HEK293 (cell line): ENCODE measurements at regions not wholly inside any gene's neighbourhood (a gene's known extent, or its start where the extent isn't known, plus 50 kb on each side); places are given as distances from the start of the nearest gene placed in this dataset.

ENCODE experiments used
- CTCF ChIA-PET: fragments of 350-600 bp; formaldehyde crosslinking; extraction: SDS; loops from one replicate; lab custom pipeline; 2021; ENCODE audit warnings: antibody characterized with exemption; lab: Yijun Ruan, JAX
- POLR2A ChIA-PET: fragments of 300-600 bp; formaldehyde crosslinking; extraction: SDS; loops from one replicate; lab custom pipeline; 2020; ENCODE audit warnings: antibody characterized with exemption, inconsistent platforms; lab: Yijun Ruan, JAX
- H3K27ac ChIP-seq: fragments of 200-500 bp; sonication (Bioruptor generic); 2 replicates; pipeline ENCODE4 v1.5.1; 2014; ENCODE audit warnings: low read depth, low read length, control low read depth, inconsistent platforms; ENCODE audit errors: extremely low read depth
- H3K36me3 ChIP-seq, 2 experiments: fragments of 200-500 bp in 1 of 2; sonication (Bioruptor generic) in 1 of 2; 1 replicate in 1 of 2; 2 replicates in 1 of 2; pipeline ENCODE4 v1.5.1; 2014 to 2017; ENCODE audit warnings: inconsistent platforms in 2 of 2, low read length in 2 of 2; ENCODE audit not compliant: control insufficient read depth in 2 of 2, insufficient read depth in 1 of 2
- H3K4me1 ChIP-seq: fragments of 200-500 bp; sonication (Bioruptor generic); 2 replicates; pipeline ENCODE4 v1.5.1; 2014; ENCODE audit warnings: mild to moderate bottlenecking, low read length, inconsistent platforms; ENCODE audit not compliant: control insufficient read depth, insufficient read depth
- H3K4me3 ChIP-seq: 2 replicates; pipeline ENCODE4 v1.5.1; 2011; ENCODE audit warnings: low read depth, mild to moderate bottlenecking, control low read depth, low read length, moderate library complexity
- H3K9me3 ChIP-seq: fragments of 200-500 bp; sonication (Bioruptor generic); 2 replicates; pipeline ENCODE4 v1.5.1; 2014; ENCODE audit warnings: low read depth, low read length, inconsistent platforms; ENCODE audit not compliant: control insufficient read depth, insufficient read depth
- EGR2 ChIP-seq: fragments of 450-650 bp; formaldehyde crosslinking; IDR thresholded peaks from 2 replicates; pipeline ENCODE4 v1.5.1; 2016; ENCODE audit warnings: low read depth, missing biosample characterization, missing genetic modification characterization
- GFI1B ChIP-seq: fragments of 450-650 bp; formaldehyde crosslinking; IDR thresholded peaks from 2 replicates; pipeline ENCODE4 v1.5.1; 2016; ENCODE audit warnings: missing biosample characterization, missing genetic modification characterization
- OVOL3 ChIP-seq: fragments of 450-650 bp; formaldehyde crosslinking; IDR thresholded peaks from 2 replicates; pipeline ENCODE4 v1.5.1; 2016; ENCODE audit warnings: missing biosample characterization, missing genetic modification characterization
- TRIM28 ChIP-seq: IDR thresholded peaks from 2 replicates; pipeline ENCODE4 v1.6.1; 2011; ENCODE audit warnings: low read length, control low read depth, borderline replicate concordance
- ZBTB1 ChIP-seq: fragments of 450-650 bp; formaldehyde crosslinking; IDR thresholded peaks from 2 replicates; pipeline ENCODE4 v1.5.1; 2016; ENCODE audit warnings: missing biosample characterization, missing genetic modification characterization
- ZBTB17 ChIP-seq: fragments of 450-650 bp; formaldehyde crosslinking; IDR thresholded peaks from 2 replicates; pipeline ENCODE4 v1.5.1; 2016; ENCODE audit warnings: missing biosample characterization, missing genetic modification characterization
- ZNF169 ChIP-seq: fragments of 450-650 bp; formaldehyde crosslinking; IDR thresholded peaks from 2 replicates; pipeline ENCODE4 v1.5.1; 2016; ENCODE audit warnings: missing biosample characterization, missing genetic modification characterization
- ZNF211 ChIP-seq: fragments of 450-650 bp; formaldehyde crosslinking; IDR thresholded peaks from 2 replicates; pipeline ENCODE4 v1.5.1; 2016; ENCODE audit warnings: low read depth, missing biosample characterization, missing genetic modification characterization
- ZNF214 ChIP-seq: fragments of 450-650 bp; formaldehyde crosslinking; IDR thresholded peaks from 2 replicates; pipeline ENCODE4 v1.5.1; 2017; ENCODE audit warnings: missing biosample characterization, mild to moderate bottlenecking, missing genetic modification characterization, borderline replicate concordance
- ZNF366 ChIP-seq: fragments of 450-650 bp; formaldehyde crosslinking; conservative IDR thresholded peaks from 2 replicates; pipeline ENCODE4 v1.5.1; 2016; ENCODE audit warnings: missing biosample characterization, missing genetic modification characterization
- ZNF391 ChIP-seq: fragments of 450-650 bp; formaldehyde crosslinking; IDR thresholded peaks from 2 replicates; pipeline ENCODE4 v1.5.1; 2016; ENCODE audit warnings: low read depth, missing biosample characterization, missing genetic modification characterization, borderline replicate concordance
- ZNF394 ChIP-seq: fragments of 450-650 bp; formaldehyde crosslinking; IDR thresholded peaks from 2 replicates; pipeline ENCODE4 v1.5.1; 2016; ENCODE audit warnings: missing biosample characterization, missing genetic modification characterization, mild to moderate bottlenecking, moderate library complexity, borderline replicate concordance
- ZNF416 ChIP-seq: fragments of 450-650 bp; formaldehyde crosslinking; IDR thresholded peaks from 2 replicates; pipeline ENCODE4 v1.5.1; 2016; ENCODE audit warnings: missing biosample characterization, missing genetic modification characterization
- ZNF473 ChIP-seq: fragments of 450-650 bp; formaldehyde crosslinking; IDR thresholded peaks from 2 replicates; pipeline ENCODE4 v1.5.1; 2017; ENCODE audit warnings: missing biosample characterization, missing genetic modification characterization
- ZNF610 ChIP-seq: fragments of 450-650 bp; formaldehyde crosslinking; IDR thresholded peaks from 2 replicates; pipeline ENCODE4 v1.5.1; 2016; ENCODE audit warnings: missing biosample characterization, missing genetic modification characterization, borderline replicate concordance
- ZNF830 ChIP-seq: fragments of 450-650 bp; IDR thresholded peaks from 2 replicates; pipeline ENCODE4 v1.5.0; 2018; ENCODE audit warnings: missing biosample characterization, missing genetic modification characterization, low read depth, mild to moderate bottlenecking, moderate library complexity
- ZSCAN18 ChIP-seq: fragments of 450-650 bp; formaldehyde crosslinking; IDR thresholded peaks from 2 replicates; pipeline ENCODE4 v1.5.1; 2016; ENCODE audit warnings: missing biosample characterization, missing genetic modification characterization
- ZSCAN4 ChIP-seq: fragments of 450-650 bp; formaldehyde crosslinking; IDR thresholded peaks from 2 replicates; pipeline ENCODE4 v1.5.1; 2017; ENCODE audit warnings: missing biosample characterization, missing genetic modification characterization
- TF ChIP-seq, protein P1 (sequence below): fragments of 450-650 bp; formaldehyde crosslinking; IDR thresholded peaks from 2 replicates; pipeline ENCODE4 v1.5.1; 2016; ENCODE audit warnings: missing biosample characterization, missing genetic modification characterization
- TF ChIP-seq, protein P2 (sequence below): fragments of 450-650 bp; formaldehyde crosslinking; IDR thresholded peaks from 2 replicates; pipeline ENCODE4 v1.5.1; 2016; ENCODE audit warnings: missing biosample characterization, missing genetic modification characterization

DNA sequence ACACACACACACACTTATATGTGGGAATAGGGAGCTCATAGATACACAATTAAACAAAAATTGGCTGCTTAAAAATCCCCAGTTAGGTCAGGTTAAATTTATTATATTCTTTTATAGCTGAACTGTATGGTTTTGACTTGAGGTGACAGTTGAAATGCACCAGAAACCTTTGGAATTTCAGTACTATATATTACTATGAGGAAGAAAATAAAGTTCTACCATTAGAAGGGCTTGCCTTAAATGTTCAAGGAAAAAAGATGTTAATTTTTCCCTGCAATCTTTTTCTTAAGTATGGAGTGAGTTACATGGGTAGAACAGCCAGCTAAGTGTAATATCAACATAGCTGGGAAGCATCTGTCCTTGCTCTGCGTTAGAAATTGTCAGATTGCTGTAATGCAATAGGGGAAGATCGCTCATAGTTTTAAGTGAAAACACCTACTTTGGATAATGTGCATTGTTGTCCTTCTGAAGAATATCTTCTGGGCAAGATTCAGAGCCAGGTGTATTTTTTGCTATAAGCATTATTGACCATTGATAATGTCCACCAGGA lies 415.8 kb upstream of the MKI67 start:
- H3K4me1 ChIP-seq: peaks cover 19% of the 10 kb centered on the region
- H3K27ac ChIP-seq: no peak overlapping the region
- H3K36me3 ChIP-seq: no peaks in the 10 kb centered on the region
- no peak overlapping the region for H3K4me3 ChIP-seq
- no peak for TF ChIP-seq ZNF211 (tag by site-specific recombination)
- H3K9me3 ChIP-seq: no peaks in the 10 kb centered on the region
- ChIA-PET POLR2A (no interaction called here), CTCF (interaction anchor here (0.6 kb wide), 1 partner anchor 1117 kb away, joined by 3 read pairs; no protein-coding TSS in a partner anchor)

- H3K4me3 ChIP-seq: no peak overlapping the region
- H3K4me1 ChIP-seq: peaks cover 12% of the 10 kb centered on the region
- POLR2A ChIA-PET: no interaction called here
- no peaks in the 10 kb centered on the region for H3K36me3 ChIP-seq
- CTCF ChIA-PET: no interaction called here
- no peaks in the 10 kb centered on the region for H3K9me3 ChIP-seq
- H3K27ac ChIP-seq: no peak overlapping the region
- TF ChIP-seq EGR2 (tag by site-specific recombination) (no peak), ZNF610 (tag by site-specific recombination) (no peak), ZNF473 (no peak), ZNF394 (tag by site-specific recombination) (no peak), ZNF830 (no peak), ZNF214 (tag by site-specific recombination) (no peak)
- TF ChIP-seq, protein P1, sequence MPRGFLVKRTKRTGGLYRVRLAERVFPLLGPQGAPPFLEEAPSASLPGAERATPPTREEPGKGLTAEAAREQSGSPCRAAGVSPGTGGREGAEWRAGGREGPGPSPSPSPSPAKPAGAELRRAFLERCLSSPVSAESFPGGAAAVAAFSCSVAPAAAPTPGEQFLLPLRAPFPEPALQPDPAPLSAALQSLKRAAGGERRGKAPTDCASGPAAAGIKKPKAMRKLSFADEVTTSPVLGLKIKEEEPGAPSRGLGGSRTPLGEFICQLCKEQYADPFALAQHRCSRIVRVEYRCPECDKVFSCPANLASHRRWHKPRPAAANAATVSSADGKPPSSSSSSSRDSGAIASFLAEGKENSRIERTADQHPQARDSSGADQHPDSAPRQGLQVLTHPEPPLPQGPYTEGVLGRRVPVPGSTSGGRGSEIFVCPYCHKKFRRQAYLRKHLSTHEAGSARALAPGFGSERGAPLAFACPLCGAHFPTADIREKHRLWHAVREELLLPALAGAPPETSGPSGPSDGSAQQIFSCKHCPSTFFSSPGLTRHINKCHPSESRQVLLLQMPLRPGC: no peak
These were observed 416.4 kb upstream of the MKI67 start for GRCh38 chr10:128542659-128543058.

DNA sequence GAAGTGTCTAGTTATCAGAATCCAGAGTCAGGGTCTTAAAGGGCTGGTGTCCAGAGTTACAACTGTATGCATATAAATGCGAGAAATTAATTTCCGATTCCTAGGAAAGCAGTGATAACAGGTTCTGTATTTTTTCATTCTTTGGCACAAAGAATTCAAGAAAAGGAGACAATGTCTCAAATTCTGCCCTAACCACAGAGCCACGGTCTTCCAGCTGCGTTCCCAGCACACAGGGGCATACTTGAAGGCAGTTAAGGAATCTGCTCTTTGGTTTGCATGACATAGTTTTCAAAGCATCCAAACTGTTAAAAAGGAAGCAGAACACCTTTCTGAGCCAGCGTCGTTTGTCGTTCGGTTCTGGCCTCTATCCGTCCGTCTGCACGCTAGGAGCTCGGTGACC lies 416.9 kb upstream of the MKI67 start:
- no peaks in the 10 kb centered on the region for H3K9me3 ChIP-seq
- H3K4me3 ChIP-seq: no peak overlapping the region
- H3K27ac ChIP-seq: no peak overlapping the region
- POLR2A ChIA-PET: no interaction called here
- no peak for TF ChIP-seq ZNF394 (tag by site-specific recombination)
- TF ChIP-seq ZSCAN4 (tag by site-specific recombination): no peak
- TF ChIP-seq OVOL3 (tag by site-specific recombination): no peak
- no peak for TF ChIP-seq ZNF366
- no peak for TF ChIP-seq ZSCAN18 (tag by site-specific recombination)
- TF ChIP-seq ZNF391 (tag by site-specific recombination): no peak
- no peak for TF ChIP-seq ZBTB1 (tag by site-specific recombination)
- TF ChIP-seq, all 188 proteins: peak for 0
- peaks cover 8% of the 10 kb centered on the region for H3K4me1 ChIP-seq
- H3K36me3 ChIP-seq: no peaks in the 10 kb centered on the region
- CTCF ChIA-PET: no interaction called here

DNA sequence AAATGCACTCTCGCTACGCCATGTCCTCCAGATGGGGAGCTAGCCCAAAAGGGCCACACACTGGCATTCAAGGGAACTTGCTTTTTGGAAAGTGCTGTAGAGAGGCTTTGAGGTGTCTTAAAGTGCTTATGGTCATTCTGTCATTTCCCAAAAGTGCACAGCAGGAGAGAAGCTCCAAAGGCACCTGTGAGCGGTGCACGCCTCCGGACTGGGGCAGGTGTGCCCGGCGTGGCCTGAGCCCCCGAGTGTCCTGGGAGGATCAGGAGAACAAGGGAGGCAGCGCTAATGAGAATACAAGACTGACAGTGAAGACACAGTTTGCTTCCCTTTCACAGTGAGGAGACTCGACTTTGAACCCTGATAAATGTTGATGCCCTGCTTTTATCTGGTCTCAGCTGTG lies 419.0 kb upstream of the MKI67 start:
- H3K36me3 ChIP-seq: no peaks in the 10 kb centered on the region
- POLR2A ChIA-PET: no interaction called here
- CTCF ChIA-PET: interaction anchor here (0.7 kb wide), 1 partner anchor 470 kb away, joined by 3 read pairs; no protein-coding TSS in a partner anchor
- H3K4me1 ChIP-seq: peaks cover 3% of the 10 kb centered on the region
- no peak overlapping the region for H3K27ac ChIP-seq
- H3K4me3 ChIP-seq: no peak overlapping the region
- no peaks in the 10 kb centered on the region for H3K9me3 ChIP-seq
- TF ChIP-seq GFI1B (tag by site-specific recombination): no peak
- no peak for TF ChIP-seq ZNF416 (tag by site-specific recombination)
- no peak for TF ChIP-seq TRIM28
- no peak for TF ChIP-seq ZNF169
- TF ChIP-seq, protein P2, sequence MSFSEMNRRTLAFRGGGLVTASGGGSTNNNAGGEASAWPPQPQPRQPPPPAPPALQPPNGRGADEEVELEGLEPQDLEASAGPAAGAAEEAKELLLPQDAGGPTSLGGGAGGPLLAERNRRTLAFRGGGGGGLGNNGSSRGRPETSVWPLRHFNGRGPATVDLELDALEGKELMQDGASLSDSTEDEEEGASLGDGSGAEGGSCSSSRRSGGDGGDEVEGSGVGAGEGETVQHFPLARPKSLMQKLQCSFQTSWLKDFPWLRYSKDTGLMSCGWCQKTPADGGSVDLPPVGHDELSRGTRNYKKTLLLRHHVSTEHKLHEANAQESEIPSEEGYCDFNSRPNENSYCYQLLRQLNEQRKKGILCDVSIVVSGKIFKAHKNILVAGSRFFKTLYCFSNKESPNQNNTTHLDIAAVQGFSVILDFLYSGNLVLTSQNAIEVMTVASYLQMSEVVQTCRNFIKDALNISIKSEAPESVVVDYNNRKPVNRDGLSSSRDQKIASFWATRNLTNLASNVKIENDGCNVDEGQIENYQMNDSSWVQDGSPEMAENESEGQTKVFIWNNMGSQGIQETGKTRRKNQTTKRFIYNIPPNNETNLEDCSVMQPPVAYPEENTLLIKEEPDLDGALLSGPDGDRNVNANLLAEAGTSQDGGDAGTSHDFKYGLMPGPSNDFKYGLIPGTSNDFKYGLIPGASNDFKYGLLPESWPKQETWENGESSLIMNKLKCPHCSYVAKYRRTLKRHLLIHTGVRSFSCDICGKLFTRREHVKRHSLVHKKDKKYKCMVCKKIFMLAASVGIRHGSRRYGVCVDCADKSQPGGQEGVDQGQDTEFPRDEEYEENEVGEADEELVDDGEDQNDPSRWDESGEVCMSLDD (tag by site-specific recombination): no peak
- no peak for TF ChIP-seq ZBTB17 (tag by site-specific recombination)
